Heart right ventricle (tissue), 16 donors: ENCODE measurements at regions not wholly inside any gene's neighbourhood (a gene's known extent, or its start where the extent isn't known, plus 50 kb on each side); places are given as distances from the start of the nearest gene placed in this dataset.

Experiments
- ATAC-seq, 8 donors: fragments of 200-7000 bp; cut with Tn5 transposase; one replicate each; pipeline ENCODE4 v1.9.1; 2020; ENCODE audit warnings: mild to moderate bottlenecking in 8 of 8, moderate library complexity in 8 of 8, moderate number of reproducible peaks in 1 of 8
- DNase-seq, 2 donors: peaks; one replicate each; pipeline ENCODE4 v3.0.0-alpha.2; 2020
- H3K27ac ChIP-seq, 10 donors: fragments of 200-600 bp; sonication (generic) in 2 of 10; one replicate each; pipeline versions ENCODE4 v1.5.0 to v1.8.0; 2020 to 2022; ENCODE audit warnings: mild to moderate bottlenecking in 3 of 10
- H3K27me3 ChIP-seq, 7 donors: fragments of 200-600 bp; one replicate each; pipeline ENCODE4 v1.8.0; 2021 to 2022; ENCODE audit warnings: mild to moderate bottlenecking in 2 of 7
- H3K36me3 ChIP-seq, 9 donors: fragments of 200-600 bp; sonication (generic) in 1 of 9; one replicate each; pipeline versions ENCODE4 v1.5.0 to v1.8.0; 2020 to 2022; ENCODE audit warnings: mild to moderate bottlenecking in 2 of 9
- H3K4me1 ChIP-seq, 9 donors: fragments of 200-600 bp; sonication (generic) in 1 of 9; one replicate each; pipeline versions ENCODE4 v1.5.0 to v1.8.0; 2020 to 2022; ENCODE audit warnings: mild to moderate bottlenecking in 4 of 9
- H3K4me3 ChIP-seq, 10 donors: fragments of 200-600 bp; sonication (generic) in 2 of 10; one replicate each; pipeline versions ENCODE4 v1.5.0 to v1.8.0; 2020 to 2022; ENCODE audit warnings: mild to moderate bottlenecking in 7 of 10, moderate library complexity in 2 of 10
- H3K9me3 ChIP-seq, 11 donors: fragments of 200-600 bp in 10 of 11; sonication (generic) in 2 of 11; one replicate each; pipeline versions ENCODE4 v1.5.0 to v1.8.0; 2013 to 2022; ENCODE audit warnings: mild to moderate bottlenecking in 2 of 11, control low read depth in 1 of 11, moderate library complexity in 1 of 11
- CTCF ChIP-seq, 9 donors: fragments of 200-600 bp; sonication (generic) in 2 of 9; IDR thresholded peaks; one replicate each; pipeline versions ENCODE4 v1.5.0 to v1.8.0; 2021 to 2022; ENCODE audit warnings: antibody characterized with exemption in 9 of 9, mild to moderate bottlenecking in 5 of 9, moderate library complexity in 1 of 9
- WGBS, 2 donors: extraction: QIAGEN DNeasy Blood & Tissue Kit; methylation state at CpG; one replicate each; pipeline ENCODE4 v1.1.7; 2013; ENCODE audit warnings: inconsistent platforms in 1 of 2; 5-methylcytosine and 5-hydroxymethylcytosine counted together
- intact Hi-C, 10 donors: fragments of 100-400 bp; cut with DNase I; formaldehyde crosslinking; loops; one replicate each; pipeline versions ENCODE4 v1.11.1 to v1.14.2; 2022
- donor health status: Arrhythmogenic right ventricular cardiomyopathy.
- donor health status: ischemic (EF 13 %, LVEDD 7.1; RV severe dilation, severe dysfunction).
- donor health status: healthy with polysubstance abuse.
- donor health status: DM: no; HTN: yes; CAD: no.
- donor health status: DM: no; HTN: no; CAD: no.
- donor health status: ischemic (EF 25% LVEDD 6.9; RV normal size, moderate dysfunction).
- donor health status: ischemic (EF 25% LVEDD 5.7; RV mildly dilated, moderate dysfunction).
- donor health status: healthy.
- donor health status: DM: yes; HTN: yes; CAD: no.
- donor health status: Ischemic cardiomyopathy.
- donor health status: ischemic (EF 35%, LVEDD 5.7; RV mildly dilated, moderate dysfunction).
- donor health status: nonischemic (EF 11% LVEDD 7.7; RV severe dilation, severe dysfunction).
- donor health status: DM: yes; HTN: yes; CAD: no.
- donor health status: PGD.
- donor health status: ischemic (EF 29% LVEDD 5.4; RV normal size, mild dysfunction).
- donor health status: nonischemic (EF 23%, LVEDD 6.1; RV moderate dilation, normal function).

GRCh38 chr1:170376801-170377385 lies 155.1 kb upstream of the GORAB start:
- Histone ChIP-seq H3K4me1 (peaks cover 0 to 13% (median 0%) of the 10 kb centered on the region in 9 donors), H3K4me3 (no peak overlapping the region), H3K36me3 (no peaks in the 10 kb centered on the region), H3K27ac (no peak overlapping the region), H3K9me3 (peaks cover 0 to 4% (median 0%) of the 10 kb centered on the region in 11 donors), H3K27me3 (no peaks in the 10 kb centered on the region)
- WGBS, 2 donors = 0 to 33% methylated on average over 1 of the region's 1 CpG
- TF ChIP-seq CTCF (IDR thresholded peaks at IDR 0.05) = no peak
- DNase-seq = no peak
- ATAC-seq = no peak
- intact Hi-C loops = no loop called here

GRCh38 chr1:170377440-170377839 lies 154.5 kb upstream of the GORAB start:
- peaks cover 0 to 13% (median 0%) of the 10 kb centered on the region in 9 donors for H3K4me1 ChIP-seq
- no peak for TF ChIP-seq CTCF (IDR thresholded peaks at IDR 0.05)
- ATAC-seq (no peak), DNase-seq (no peak)
- H3K27ac ChIP-seq = no peak overlapping the region
- WGBS, 2 donors = 83 to 84% methylated on average over 1 of the region's 1 CpG
- intact Hi-C loops = no loop called here
- no peaks in the 10 kb centered on the region for H3K36me3 ChIP-seq
- H3K4me3 ChIP-seq = no peak overlapping the region
- H3K9me3 ChIP-seq = no peaks in the 10 kb centered on the region
- H3K27me3 ChIP-seq = no peaks in the 10 kb centered on the region

- ATAC-seq (no peak), DNase-seq (no peak)
- intact Hi-C loops = no loop called here
- H3K4me1 ChIP-seq = peaks cover 0 to 13% (median 0%) of the 10 kb centered on the region in 9 donors
- no peak overlapping the region for H3K27ac ChIP-seq
- 25 to 53% methylated on average over 1 of the region's 1 CpG for WGBS, 2 donors
- H3K27me3 ChIP-seq = no peaks in the 10 kb centered on the region
- peaks cover 0 to 5% (median 0%) of the 10 kb centered on the region in 11 donors for H3K9me3 ChIP-seq
- no peak overlapping the region for H3K4me3 ChIP-seq
- no peaks in the 10 kb centered on the region for H3K36me3 ChIP-seq
- no peak for TF ChIP-seq CTCF (IDR thresholded peaks at IDR 0.05)
Measured at GRCh38 chr1:170377896-170378634, 153.9 kb upstream of the GORAB start.

- Histone ChIP-seq H3K27ac (no peak overlapping the region), H3K36me3 (no peaks in the 10 kb centered on the region), H3K9me3 (peaks cover 0 to 10% (median 0%) of the 10 kb centered on the region in 11 donors), H3K4me1 (peaks cover 0 to 4% (median 0%) of the 10 kb centered on the region in 9 donors), H3K27me3 (no peaks in the 10 kb centered on the region), H3K4me3 (no peak overlapping the region)
- no peak for ATAC-seq
- DNase-seq = no peak
- intact Hi-C loops = no loop called here
- no peak for TF ChIP-seq CTCF (IDR thresholded peaks at IDR 0.05)
- 80 to 81% methylated on average over 2 of the region's 2 CpGs for WGBS, 2 donors
Measured at GRCh38 chr1:170385750-170386149, 146.2 kb upstream of the GORAB start.
